Stomach (tissue), 8 donors: ENCODE measurements at regions not wholly inside any gene's neighbourhood (a gene's known extent, or its start where the extent isn't known, plus 50 kb on each side); places are given as distances from the start of the nearest gene placed in this dataset.

Source experiments
- DNase-seq, 2 donors: peaks; one replicate each; pipeline versions ENCODE4 v3.0.0 to v3.0.0-alpha.2; 2013 to 2019
- H3K27ac ChIP-seq, 5 donors: fragments of 200-600 bp in 4 of 5; sonication (generic) in 4 of 5; one replicate each; pipeline ENCODE4 v1.5.1; 2013 to 2019; ENCODE audit warnings: mild to moderate bottlenecking in 1 of 5, moderate library complexity in 1 of 5
- H3K27me3 ChIP-seq, 3 donors: fragments of 200-600 bp; sonication (generic); one replicate each; pipeline ENCODE4 v1.5.1; 2017 to 2019; ENCODE audit warnings: mixed run types in 1 of 3
- H3K36me3 ChIP-seq, 4 donors: fragments of 200-600 bp; sonication (generic); 1 replicate in 3 of 4; 2 replicates in 1 of 4; pipeline ENCODE4 v1.5.1; 2016 to 2019
- H3K4me1 ChIP-seq, 4 donors: fragments of 200-600 bp; sonication (generic); one replicate each; pipeline ENCODE4 v1.5.1; 2016 to 2019
- H3K4me3 ChIP-seq, 4 donors: fragments of 200-600 bp; sonication (generic) in 3 of 4; one replicate each; pipeline ENCODE4 v1.5.1; 2016 to 2019; ENCODE audit warnings: mild to moderate bottlenecking in 1 of 4
- H3K9me3 ChIP-seq, 4 donors: fragments of 200-600 bp; sonication (generic); one replicate each; pipeline ENCODE4 v1.5.1; 2016 to 2019
- CTCF ChIP-seq, 7 experiments: fragments of 450-650 bp in 4 of 7; fragments of 200-600 bp in 3 of 7; sonication (generic) in 3 of 7; IDR thresholded peaks; one replicate each; pipeline ENCODE4 v1.5.1; 2016 to 2019; ENCODE audit warnings: antibody characterized with exemption in 7 of 7, control low read depth in 2 of 7, mild to moderate bottlenecking in 1 of 7
- EP300 ChIP-seq: sonication (generic); formaldehyde crosslinking; IDR thresholded peaks from one replicate; pipeline ENCODE4 v1.6.1; 2017; ENCODE audit warnings: antibody characterized with exemption
- POLR2A ChIP-seq, 4 donors: fragments of 450-650 bp; IDR thresholded peaks; one replicate each; pipeline ENCODE4 v1.6.1; 2016; ENCODE audit warnings: antibody characterized with exemption in 4 of 4, control low read depth in 2 of 4, mild to moderate bottlenecking in 1 of 4, moderate library complexity in 1 of 4
- POLR2AphosphoS5 ChIP-seq, 3 donors: sonication (generic); formaldehyde crosslinking; IDR thresholded peaks; one replicate each; pipeline ENCODE4 v1.6.1; 2016; ENCODE audit warnings: antibody characterized with exemption in 3 of 3
- WGBS, 5 donors: extraction: QIAGEN DNeasy Blood & Tissue Kit in 3 of 5; methylation state at CpG; one replicate each; pipeline versions ENCODE4 v1.1.5 to v1.1.7; 2013 to 2018; 5-methylcytosine and 5-hydroxymethylcytosine counted together
- intact Hi-C: fragments of 100-400 bp; cut with DNase I; formaldehyde crosslinking; loops from one replicate; pipeline ENCODE4 v1.15.1; 2023; ENCODE audit warnings: low total_unique reads
- donor health status: healthy with polysubstance abuse.
- donor health status: Bipolar disorder and iron deficiency.
- donor health status: healthy.

- WGBS, 5 donors: 93 to 97% (median 95%) methylated on average over 4 of the region's 4 CpGs
- peaks cover 0 to 48% (median 0%) of the 10 kb centered on the region in 3 donors for H3K27me3 ChIP-seq
- no peaks in the 10 kb centered on the region for H3K36me3 ChIP-seq
- no peak for DNase-seq
- H3K27ac ChIP-seq: no peak overlapping the region
- intact Hi-C loops: no loop called here
- no peak overlapping the region for H3K4me3 ChIP-seq
- H3K9me3 ChIP-seq: peaks cover 0 to 13% (median 2%) of the 10 kb centered on the region in 4 donors
- TF ChIP-seq EP300: no peak
- TF ChIP-seq CTCF (IDR thresholded peaks at IDR 0.05): no peak
- TF ChIP-seq POLR2A (IDR thresholded peaks at IDR 0.05): no peak
- TF ChIP-seq POLR2AphosphoS5 (IDR thresholded peaks at IDR 0.05): no peak
- H3K4me1 ChIP-seq: no peaks in the 10 kb centered on the region
Measured at GRCh38 chr7:1309290-1309689, 76.6 kb downstream of the UNCX start.

GRCh38 chr7:1309996-1310395 lies 77.3 kb downstream of the UNCX start:
- H3K9me3 ChIP-seq: peaks cover 0 to 13% (median 2%) of the 10 kb centered on the region in 4 donors
- H3K27me3 ChIP-seq: peaks cover 0 to 50% (median 0%) of the 10 kb centered on the region in 3 donors
- no peak for DNase-seq
- H3K4me1 ChIP-seq: no peaks in the 10 kb centered on the region
- intact Hi-C loops: no loop called here
- TF ChIP-seq EP300: no peak
- TF ChIP-seq POLR2AphosphoS5 (IDR thresholded peaks at IDR 0.05): no peak
- H3K27ac ChIP-seq: no peak overlapping the region
- 77 to 85% (median 81%) methylated on average over 6 to 7 of the region's 7 CpGs for WGBS, 5 donors
- H3K36me3 ChIP-seq: no peaks in the 10 kb centered on the region
- no peak overlapping the region for H3K4me3 ChIP-seq

- H3K9me3 ChIP-seq: peaks cover 0 to 13% (median 2%) of the 10 kb centered on the region in 4 donors
- DNase-seq: no peak
- intact Hi-C loops: no loop called here
- peaks cover 0 to 54% (median 3%) of the 10 kb centered on the region in 3 donors for H3K27me3 ChIP-seq
- H3K27ac ChIP-seq: no peak overlapping the region
- 76 to 84% (median 78%) methylated on average over 23 of the region's 23 CpGs for WGBS, 5 donors
- TF ChIP-seq EP300: no peak
- no peak for TF ChIP-seq POLR2A (IDR thresholded peaks at IDR 0.05)
- no peaks in the 10 kb centered on the region for H3K36me3 ChIP-seq
- H3K4me1 ChIP-seq: no peaks in the 10 kb centered on the region
- H3K4me3 ChIP-seq: no peak overlapping the region
Measured at GRCh38 chr7:1310936-1311335, 78.3 kb downstream of the UNCX start.

- H3K27ac ChIP-seq: no peak overlapping the region
- no peaks in the 10 kb centered on the region for H3K4me1 ChIP-seq
- 87 to 91% (median 89%) methylated on average over 22 to 32 of the region's 32 CpGs for WGBS, 5 donors
- H3K4me3 ChIP-seq: no peak overlapping the region
- TF ChIP-seq EP300: no peak
- TF ChIP-seq POLR2A (IDR thresholded peaks at IDR 0.05): no peak
- TF ChIP-seq POLR2AphosphoS5 (IDR thresholded peaks at IDR 0.05): no peak
- no peak for TF ChIP-seq CTCF (IDR thresholded peaks at IDR 0.05)
- H3K27me3 ChIP-seq: peaks cover 0 to 54% (median 3%) of the 10 kb centered on the region in 3 donors
- no peaks in the 10 kb centered on the region for H3K36me3 ChIP-seq
- intact Hi-C loops: no loop called here
- peaks cover 0 to 13% (median 2%) of the 10 kb centered on the region in 4 donors for H3K9me3 ChIP-seq
- DNase-seq: peak in 1 of 2 donors; percentile 1
Measured at GRCh38 chr7:1311406-1312135, 78.9 kb downstream of the UNCX start.

GRCh38 chr7:1312136-1313070 lies 79.7 kb downstream of the UNCX start:
- no peak overlapping the region for H3K4me3 ChIP-seq
- no peak for TF ChIP-seq POLR2A (IDR thresholded peaks at IDR 0.05)
- no peak for TF ChIP-seq CTCF (IDR thresholded peaks at IDR 0.05)
- no peak for TF ChIP-seq POLR2AphosphoS5 (IDR thresholded peaks at IDR 0.05)
- TF ChIP-seq EP300: no peak
- DNase-seq: peak in 1 of 2 donors; percentile 1
- H3K4me1 ChIP-seq: no peaks in the 10 kb centered on the region
- whole genome bisulfite sequencing, 5 donors: 84 to 92% (median 89%) methylated on average over 16 to 30 of the region's 30 CpGs
- no peak overlapping the region for H3K27ac ChIP-seq
- intact Hi-C loops: no loop called here
- peaks cover 0 to 50% (median 3%) of the 10 kb centered on the region in 3 donors for H3K27me3 ChIP-seq
- peaks cover 0 to 13% (median 2%) of the 10 kb centered on the region in 4 donors for H3K9me3 ChIP-seq
- H3K36me3 ChIP-seq: no peaks in the 10 kb centered on the region
